Mucosa of descending colon (tissue), 3 donors: ENCODE measurements at regions not wholly inside any gene's neighbourhood (a gene's known extent, or its start where the extent isn't known, plus 50 kb on each side); places are given as distances from the start of the nearest gene placed in this dataset.
A peak's percentile ranks its signal among the peaks of the same experiment; 100 is the strongest.

ENCODE experiments used
- ATAC-seq: fragments of 200-7000 bp; cut with Tn5 transposase; one replicate; pipeline ENCODE4 v1.9.1; 2020; ENCODE audit warnings: mild to moderate bottlenecking, moderate library complexity
- DNase-seq, 3 donors: peaks; one replicate each; pipeline ENCODE4 v3.0.0-alpha.2; 2020
- H3K36me3 ChIP-seq: fragments of 200-600 bp; one replicate; pipeline ENCODE4 v1.8.0; 2021; ENCODE audit warnings: low read depth, mild to moderate bottlenecking
- H3K4me1 ChIP-seq: fragments of 200-600 bp; one replicate; pipeline ENCODE4 v1.8.0; 2021; ENCODE audit warnings: low read depth, mild to moderate bottlenecking
- H3K4me3 ChIP-seq: fragments of 200-600 bp; one replicate; pipeline ENCODE4 v1.8.0; 2021; ENCODE audit warnings: mild to moderate bottlenecking
- H3K9me3 ChIP-seq: fragments of 200-600 bp; one replicate; pipeline ENCODE4 v1.8.0; 2021; ENCODE audit warnings: mild to moderate bottlenecking
- intact Hi-C, 2 donors: fragments of 100-400 bp; cut with DNase I in 1 of 2; cut with micrococcal nuclease in 1 of 2; formaldehyde crosslinking; loops; one replicate each; pipeline versions ENCODE4 v1.11.0 to v1.11.1; 2022; cut with DNase I, micrococcal nuclease
- TF ChIP-seq, protein P1 (sequence below): fragments of 200-600 bp; IDR thresholded peaks from one replicate; pipeline ENCODE4 v1.8.0; 2022; ENCODE audit warnings: antibody characterized with exemption, mild to moderate bottlenecking
- donor health status: DM: no; HTN: no; CAD: no; lungs with moderate emphysema.
- donor health status: DM: no; HTN: no; CAD: no.
- donor health status: DM: no; HTN: yes; CAD: no.

DNA sequence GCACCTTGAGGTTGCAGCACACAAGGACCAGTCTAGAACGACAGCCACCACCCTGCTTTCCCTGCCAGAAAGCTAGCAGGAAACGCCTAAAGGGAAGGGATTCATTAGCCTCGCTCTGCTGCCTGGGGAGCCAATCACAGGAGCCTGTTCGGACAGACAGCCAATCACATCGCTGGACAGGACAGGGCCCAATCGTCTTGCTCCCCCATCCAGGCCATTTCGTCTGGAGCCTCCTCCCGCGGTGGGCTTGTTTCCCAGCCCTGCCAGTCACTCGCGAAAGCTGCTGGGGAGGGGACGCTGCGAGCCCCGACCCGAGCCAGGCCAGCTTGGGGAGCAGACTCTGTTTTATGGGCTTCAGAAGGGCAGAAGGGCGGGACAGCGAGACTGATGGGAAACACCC, 79.8 kb upstream of the NCAM1 start:
- peak; percentile 76 for ATAC-seq
- intact Hi-C loops, result no loop called here
- Histone ChIP-seq H3K36me3 (no peaks in the 10 kb centered on the region), H3K4me3 (no peak overlapping the region), H3K9me3 (no peaks in the 10 kb centered on the region), H3K4me1 (no peaks in the 10 kb centered on the region)
- peak; percentile 25 to 56 (median 52) for DNase-seq
- TF ChIP-seq, protein P1, sequence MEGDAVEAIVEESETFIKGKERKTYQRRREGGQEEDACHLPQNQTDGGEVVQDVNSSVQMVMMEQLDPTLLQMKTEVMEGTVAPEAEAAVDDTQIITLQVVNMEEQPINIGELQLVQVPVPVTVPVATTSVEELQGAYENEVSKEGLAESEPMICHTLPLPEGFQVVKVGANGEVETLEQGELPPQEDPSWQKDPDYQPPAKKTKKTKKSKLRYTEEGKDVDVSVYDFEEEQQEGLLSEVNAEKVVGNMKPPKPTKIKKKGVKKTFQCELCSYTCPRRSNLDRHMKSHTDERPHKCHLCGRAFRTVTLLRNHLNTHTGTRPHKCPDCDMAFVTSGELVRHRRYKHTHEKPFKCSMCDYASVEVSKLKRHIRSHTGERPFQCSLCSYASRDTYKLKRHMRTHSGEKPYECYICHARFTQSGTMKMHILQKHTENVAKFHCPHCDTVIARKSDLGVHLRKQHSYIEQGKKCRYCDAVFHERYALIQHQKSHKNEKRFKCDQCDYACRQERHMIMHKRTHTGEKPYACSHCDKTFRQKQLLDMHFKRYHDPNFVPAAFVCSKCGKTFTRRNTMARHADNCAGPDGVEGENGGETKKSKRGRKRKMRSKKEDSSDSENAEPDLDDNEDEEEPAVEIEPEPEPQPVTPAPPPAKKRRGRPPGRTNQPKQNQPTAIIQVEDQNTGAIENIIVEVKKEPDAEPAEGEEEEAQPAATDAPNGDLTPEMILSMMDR, result no peak

DNA sequence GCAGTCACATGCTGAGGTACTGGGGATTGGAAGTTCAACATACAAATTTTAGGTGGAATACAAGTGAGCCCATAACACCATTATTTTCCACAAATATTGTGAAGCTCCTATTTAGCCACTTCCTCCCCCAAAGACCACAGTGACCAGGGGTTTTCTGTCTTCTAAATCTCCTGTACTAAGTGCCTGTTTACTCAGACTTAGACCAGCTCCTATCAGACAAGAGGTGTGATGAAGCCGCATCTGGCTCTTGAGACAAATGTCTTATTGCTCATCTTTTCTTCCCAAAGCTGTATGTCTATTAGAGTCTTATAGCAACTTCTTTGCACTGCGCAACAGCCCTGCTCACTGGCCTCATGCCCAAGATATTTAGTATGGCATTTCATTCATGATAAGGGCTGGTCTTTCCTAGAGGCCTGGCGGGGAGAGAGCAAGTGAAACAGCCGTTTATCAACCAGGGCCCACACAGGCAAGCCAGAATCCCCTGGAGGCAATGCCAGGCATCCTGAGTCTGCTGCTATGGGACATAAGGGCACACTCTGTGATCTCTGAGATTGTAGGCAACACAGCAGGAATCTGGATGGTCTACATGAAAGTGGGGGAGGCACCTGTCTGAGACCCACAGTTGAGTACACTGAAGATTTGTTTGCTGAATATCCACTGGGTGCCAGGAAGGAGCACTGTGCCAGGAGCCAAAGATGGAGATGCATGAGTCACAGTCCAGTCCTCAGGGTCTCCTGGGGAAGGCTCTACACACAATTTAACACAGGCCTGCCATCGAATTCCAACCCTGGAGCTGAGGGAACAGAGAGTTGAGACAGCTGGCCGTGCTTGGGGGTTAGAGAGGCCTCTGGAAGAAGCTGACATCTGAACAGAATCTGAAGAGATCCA, 78.5 kb upstream of the NCAM1 start:
- intact Hi-C loops, result no loop called here
- Histone ChIP-seq H3K36me3 (no peaks in the 10 kb centered on the region), H3K4me1 (no peaks in the 10 kb centered on the region), H3K9me3 (no peaks in the 10 kb centered on the region), H3K4me3 (no peak overlapping the region)
- no peak for ATAC-seq
- no peak for DNase-seq
- TF ChIP-seq, protein P1, result no peak

DNA sequence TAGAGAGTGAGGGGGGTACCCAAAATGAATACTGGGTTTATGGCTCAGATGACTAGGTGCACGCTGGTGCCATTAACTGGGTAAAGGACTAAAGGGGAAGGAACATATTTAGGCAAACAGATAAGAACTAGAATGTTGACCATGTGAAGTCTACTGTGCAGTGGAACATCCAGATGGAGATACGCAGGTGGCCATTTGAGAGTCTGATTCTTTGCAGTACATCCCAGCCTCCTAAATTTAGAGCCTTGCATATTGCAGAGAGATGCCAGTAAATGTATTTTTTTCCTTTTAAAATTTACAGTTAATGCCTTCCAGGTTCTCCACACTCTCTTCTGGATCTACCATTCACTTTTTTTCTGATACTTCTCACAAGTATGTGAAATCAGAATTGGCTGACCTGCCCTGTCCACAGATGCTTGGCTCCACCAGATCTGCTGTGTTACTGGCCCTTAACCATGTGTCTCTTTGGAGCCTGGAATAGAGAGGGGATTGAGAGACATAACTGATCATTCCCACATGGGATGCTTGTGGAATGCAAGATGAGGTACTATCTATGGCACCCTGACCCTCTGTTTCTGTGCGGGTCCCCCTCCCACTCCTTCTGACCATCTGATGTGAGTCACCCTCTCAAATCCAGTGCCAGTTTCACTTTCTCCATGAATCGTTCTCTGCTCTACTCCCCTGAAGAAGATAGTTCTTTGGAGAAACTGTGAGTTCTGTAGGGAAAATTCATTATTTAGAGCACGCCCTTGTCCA, 77.0 kb upstream of the NCAM1 start:
- Histone ChIP-seq H3K36me3 (no peaks in the 10 kb centered on the region), H3K4me3 (no peak overlapping the region), H3K9me3 (no peaks in the 10 kb centered on the region), H3K4me1 (no peaks in the 10 kb centered on the region)
- intact Hi-C loops, result no loop called here
- TF ChIP-seq, protein P1, result no peak
- ATAC-seq (no peak), DNase-seq (no peak)

DNA sequence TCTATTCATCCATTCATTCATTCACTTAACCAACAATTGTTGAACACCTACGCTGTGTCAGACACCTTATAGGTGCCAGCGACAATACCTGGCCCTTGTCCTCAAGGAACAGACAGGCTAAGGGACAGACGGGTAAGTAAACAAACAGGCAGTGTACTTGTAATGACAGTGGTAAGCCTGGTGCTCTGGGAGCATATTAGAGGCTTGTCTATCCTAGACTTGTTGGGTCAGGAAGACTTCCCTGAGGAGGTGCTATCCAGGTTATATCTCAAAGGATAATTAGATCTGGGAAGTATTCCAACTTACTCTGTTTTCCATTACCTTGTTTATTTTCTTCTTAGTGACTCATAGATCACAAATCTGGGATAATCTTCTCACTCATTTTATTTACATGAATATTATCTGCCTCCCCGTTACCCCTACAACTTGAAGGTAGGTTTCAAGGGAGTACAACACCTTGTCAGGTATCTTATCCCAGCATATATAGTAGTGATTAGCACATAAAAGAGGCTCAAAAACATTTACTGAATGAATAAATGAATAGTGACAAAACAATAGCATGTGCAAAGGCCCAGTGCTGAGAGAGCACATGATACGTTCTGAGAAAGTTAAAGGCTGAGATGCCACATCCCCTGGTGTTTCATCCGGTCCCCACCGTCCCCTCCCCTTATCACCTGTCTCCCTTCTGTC, 75.3 kb upstream of the NCAM1 start:
- ATAC-seq (no peak), DNase-seq (no peak)
- no peaks in the 10 kb centered on the region for H3K4me1 ChIP-seq
- TF ChIP-seq, protein P1, result no peak
- H3K9me3 ChIP-seq, result no peaks in the 10 kb centered on the region
- H3K4me3 ChIP-seq, result no peak overlapping the region
- H3K36me3 ChIP-seq, result no peaks in the 10 kb centered on the region
- intact Hi-C loops, result no loop called here

DNA sequence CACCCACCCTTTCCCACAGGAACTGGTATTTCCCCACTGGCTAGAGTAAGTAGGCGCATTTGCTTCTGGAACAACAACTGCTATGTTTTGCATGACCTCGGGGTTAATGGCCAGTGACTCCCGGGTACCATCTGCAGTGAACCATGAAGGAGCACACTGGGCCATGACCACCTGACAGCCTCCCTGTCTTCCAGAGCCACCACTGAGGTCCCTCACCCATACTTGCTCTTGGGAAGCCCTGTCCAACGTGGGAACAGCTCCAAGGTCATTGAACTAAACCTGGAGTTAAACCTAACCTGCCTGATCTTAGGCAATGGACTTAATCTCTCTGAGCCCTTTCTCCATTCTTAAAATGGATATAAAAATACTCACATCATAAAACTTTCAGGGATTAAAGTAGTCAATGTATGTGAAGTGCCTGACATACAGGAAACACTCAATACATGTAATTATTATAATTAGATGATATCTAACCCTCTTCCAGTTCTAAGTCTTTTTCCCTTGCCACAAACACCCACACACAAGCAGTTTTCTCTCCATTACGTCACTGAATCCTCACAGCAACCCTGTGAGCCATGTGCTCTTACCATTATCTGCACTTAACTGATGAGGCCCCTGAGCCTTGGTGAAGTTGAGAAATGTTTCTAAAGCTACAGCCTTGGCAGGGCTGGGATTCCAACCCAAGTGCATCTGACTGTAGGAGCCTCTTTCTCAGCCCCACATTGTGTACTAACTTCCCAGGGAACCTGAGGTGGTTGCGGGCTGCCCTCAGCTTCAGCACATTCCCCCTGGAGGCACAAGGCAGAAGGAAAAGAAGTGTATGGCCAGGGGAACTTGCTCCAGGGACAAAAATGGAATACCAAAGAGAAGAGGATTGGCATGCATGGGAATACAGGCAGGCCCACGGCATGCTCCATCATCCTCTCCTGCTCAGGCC, 74.5 kb upstream of the NCAM1 start:
- intact Hi-C loops, result no loop called here
- no peaks in the 10 kb centered on the region for H3K36me3 ChIP-seq
- no peaks in the 10 kb centered on the region for H3K4me1 ChIP-seq
- H3K4me3 ChIP-seq, result no peak overlapping the region
- no peak for DNase-seq
- no peaks in the 10 kb centered on the region for H3K9me3 ChIP-seq
- ATAC-seq, result no peak
- TF ChIP-seq, protein P1, result no peak
